ENCODE measurements at regions not wholly inside any gene's neighbourhood (a gene's known extent, or its start where the extent isn't known, plus 50 kb on each side); places are given as distances from the start of the nearest gene placed in this dataset.

DNA sequence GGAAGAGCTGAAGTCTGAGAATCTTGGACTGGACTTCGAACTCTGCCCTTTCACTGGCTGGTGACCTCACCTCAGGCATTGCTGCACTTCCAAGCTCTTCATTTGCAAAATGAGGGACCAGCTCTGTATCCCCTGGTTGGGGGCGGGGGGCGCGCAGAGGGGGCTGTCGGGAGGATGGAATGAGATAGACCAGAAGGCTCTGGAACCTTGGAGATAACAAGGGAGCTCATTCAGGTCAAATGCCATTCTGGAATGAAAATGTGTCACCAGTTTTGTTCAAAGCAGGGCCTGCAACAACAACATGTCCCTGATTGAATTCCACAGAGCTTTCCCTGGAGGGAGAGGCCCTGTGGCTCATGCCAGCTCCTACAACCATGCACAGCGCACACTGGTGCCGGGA lies 370.5 kb downstream of the MN1 start:
- Histone ChIP-seq H3F3A (ENCODE audit: insufficient read depth, low read length) (no peaks in the 10 kb centered on the region), H3K27ac (ENCODE audit: low read depth, low read length, poor library complexity, severe bottlenecking) (no peak overlapping the region), H2AFZ (ENCODE audit: low read length) (no peak overlapping the region), H4K20me1 (ENCODE audit: insufficient read depth, low read length) (no peaks in the 10 kb centered on the region), H3K9me3 (ENCODE audit: low read length) (no peaks in the 10 kb centered on the region), H3K9me2 (ENCODE audit: low read depth, low read length) (no peaks in the 10 kb centered on the region), H3K4me2 (ENCODE audit: low read length) (no peak overlapping the region), H3K9ac (ENCODE audit: low read length) (no peak overlapping the region), H3K79me2 (ENCODE audit: insufficient read depth, low read length) (no peaks in the 10 kb centered on the region), H3K4me3 (ENCODE audit: low read depth, low read length, poor library complexity, severe bottlenecking) (no peak overlapping the region), H3K4me1 (ENCODE audit: insufficient read depth, low read length, severe bottlenecking) (no peaks in the 10 kb centered on the region), H3K27me3 (ENCODE audit: insufficient read depth, low read length) (0 out of 2 replicates have a peak, but pooled peaks cover 3% of the 10 kb centered on the region), H3K36me3 (ENCODE audit: insufficient read depth, low read length) (no peaks in the 10 kb centered on the region)
- TF ChIP-seq, protein P1, sequence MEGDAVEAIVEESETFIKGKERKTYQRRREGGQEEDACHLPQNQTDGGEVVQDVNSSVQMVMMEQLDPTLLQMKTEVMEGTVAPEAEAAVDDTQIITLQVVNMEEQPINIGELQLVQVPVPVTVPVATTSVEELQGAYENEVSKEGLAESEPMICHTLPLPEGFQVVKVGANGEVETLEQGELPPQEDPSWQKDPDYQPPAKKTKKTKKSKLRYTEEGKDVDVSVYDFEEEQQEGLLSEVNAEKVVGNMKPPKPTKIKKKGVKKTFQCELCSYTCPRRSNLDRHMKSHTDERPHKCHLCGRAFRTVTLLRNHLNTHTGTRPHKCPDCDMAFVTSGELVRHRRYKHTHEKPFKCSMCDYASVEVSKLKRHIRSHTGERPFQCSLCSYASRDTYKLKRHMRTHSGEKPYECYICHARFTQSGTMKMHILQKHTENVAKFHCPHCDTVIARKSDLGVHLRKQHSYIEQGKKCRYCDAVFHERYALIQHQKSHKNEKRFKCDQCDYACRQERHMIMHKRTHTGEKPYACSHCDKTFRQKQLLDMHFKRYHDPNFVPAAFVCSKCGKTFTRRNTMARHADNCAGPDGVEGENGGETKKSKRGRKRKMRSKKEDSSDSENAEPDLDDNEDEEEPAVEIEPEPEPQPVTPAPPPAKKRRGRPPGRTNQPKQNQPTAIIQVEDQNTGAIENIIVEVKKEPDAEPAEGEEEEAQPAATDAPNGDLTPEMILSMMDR (IDR thresholded peaks at IDR 0.05; ENCODE audit: low read length): no peak
- no peak for TF ChIP-seq EZH2 (IDR thresholded peaks at IDR 0.05; ENCODE audit: borderline replicate concordance, low read length)

GRCh38 chr22:27431896-27432295 lies 369.7 kb downstream of the MN1 start:
- Histone ChIP-seq H3K27ac (ENCODE audit: low read depth, low read length, poor library complexity, severe bottlenecking) (no peak overlapping the region), H3K4me1 (ENCODE audit: insufficient read depth, low read length, severe bottlenecking) (no peaks in the 10 kb centered on the region), H3K4me3 (ENCODE audit: low read depth, low read length, poor library complexity, severe bottlenecking) (no peak overlapping the region), H2AFZ (ENCODE audit: low read length) (no peak overlapping the region), H3K79me2 (ENCODE audit: insufficient read depth, low read length) (no peaks in the 10 kb centered on the region), H3K9ac (ENCODE audit: low read length) (no peak overlapping the region), H3K27me3 (ENCODE audit: insufficient read depth, low read length) (0 out of 2 replicates have a peak, but pooled peaks cover 3% of the 10 kb centered on the region), H3K9me2 (ENCODE audit: low read depth, low read length) (no peaks in the 10 kb centered on the region), H3K9me3 (ENCODE audit: low read length) (no peaks in the 10 kb centered on the region), H3K36me3 (ENCODE audit: insufficient read depth, low read length) (no peaks in the 10 kb centered on the region), H3F3A (ENCODE audit: insufficient read depth, low read length) (no peaks in the 10 kb centered on the region), H4K20me1 (ENCODE audit: insufficient read depth, low read length) (no peaks in the 10 kb centered on the region), H3K4me2 (ENCODE audit: low read length) (no peak overlapping the region)
- TF ChIP-seq, protein P1 (IDR thresholded peaks at IDR 0.05; ENCODE audit: low read length): no peak
- no peak for TF ChIP-seq EZH2 (IDR thresholded peaks at IDR 0.05; ENCODE audit: borderline replicate concordance, low read length)

- Histone ChIP-seq H3K9me3 (ENCODE audit: low read length) (no peaks in the 10 kb centered on the region), H3K79me2 (ENCODE audit: insufficient read depth, low read length) (no peaks in the 10 kb centered on the region), H3F3A (ENCODE audit: insufficient read depth, low read length) (no peaks in the 10 kb centered on the region), H3K36me3 (ENCODE audit: insufficient read depth, low read length) (no peaks in the 10 kb centered on the region), H3K27me3 (ENCODE audit: insufficient read depth, low read length) (0 out of 2 replicates have a peak, but pooled peaks cover 2% of the 10 kb centered on the region), H4K20me1 (ENCODE audit: insufficient read depth, low read length) (no peaks in the 10 kb centered on the region), H3K4me3 (ENCODE audit: low read depth, low read length, poor library complexity, severe bottlenecking) (no peak overlapping the region), H3K27ac (ENCODE audit: low read depth, low read length, poor library complexity, severe bottlenecking) (no peak overlapping the region), H2AFZ (ENCODE audit: low read length) (no peak overlapping the region), H3K4me1 (ENCODE audit: insufficient read depth, low read length, severe bottlenecking) (no peaks in the 10 kb centered on the region), H3K9ac (ENCODE audit: low read length) (no peak overlapping the region), H3K9me2 (ENCODE audit: low read depth, low read length) (no peaks in the 10 kb centered on the region), H3K4me2 (ENCODE audit: low read length) (no peak overlapping the region)
- TF ChIP-seq EZH2 (IDR thresholded peaks at IDR 0.05; ENCODE audit: borderline replicate concordance, low read length): no peak
- TF ChIP-seq, protein P1 (IDR thresholded peaks at IDR 0.05; ENCODE audit: low read length): no peak
Measured at GRCh38 chr22:27433099-27433498, 368.5 kb downstream of the MN1 start.

All from OCI-LY1 (cell line).